ENCODE measurements at regions not wholly inside any gene's neighbourhood (a gene's known extent, or its start where the extent isn't known, plus 50 kb on each side); places are given as distances from the start of the nearest gene placed in this dataset.

- TF ChIP-seq, protein P1, sequence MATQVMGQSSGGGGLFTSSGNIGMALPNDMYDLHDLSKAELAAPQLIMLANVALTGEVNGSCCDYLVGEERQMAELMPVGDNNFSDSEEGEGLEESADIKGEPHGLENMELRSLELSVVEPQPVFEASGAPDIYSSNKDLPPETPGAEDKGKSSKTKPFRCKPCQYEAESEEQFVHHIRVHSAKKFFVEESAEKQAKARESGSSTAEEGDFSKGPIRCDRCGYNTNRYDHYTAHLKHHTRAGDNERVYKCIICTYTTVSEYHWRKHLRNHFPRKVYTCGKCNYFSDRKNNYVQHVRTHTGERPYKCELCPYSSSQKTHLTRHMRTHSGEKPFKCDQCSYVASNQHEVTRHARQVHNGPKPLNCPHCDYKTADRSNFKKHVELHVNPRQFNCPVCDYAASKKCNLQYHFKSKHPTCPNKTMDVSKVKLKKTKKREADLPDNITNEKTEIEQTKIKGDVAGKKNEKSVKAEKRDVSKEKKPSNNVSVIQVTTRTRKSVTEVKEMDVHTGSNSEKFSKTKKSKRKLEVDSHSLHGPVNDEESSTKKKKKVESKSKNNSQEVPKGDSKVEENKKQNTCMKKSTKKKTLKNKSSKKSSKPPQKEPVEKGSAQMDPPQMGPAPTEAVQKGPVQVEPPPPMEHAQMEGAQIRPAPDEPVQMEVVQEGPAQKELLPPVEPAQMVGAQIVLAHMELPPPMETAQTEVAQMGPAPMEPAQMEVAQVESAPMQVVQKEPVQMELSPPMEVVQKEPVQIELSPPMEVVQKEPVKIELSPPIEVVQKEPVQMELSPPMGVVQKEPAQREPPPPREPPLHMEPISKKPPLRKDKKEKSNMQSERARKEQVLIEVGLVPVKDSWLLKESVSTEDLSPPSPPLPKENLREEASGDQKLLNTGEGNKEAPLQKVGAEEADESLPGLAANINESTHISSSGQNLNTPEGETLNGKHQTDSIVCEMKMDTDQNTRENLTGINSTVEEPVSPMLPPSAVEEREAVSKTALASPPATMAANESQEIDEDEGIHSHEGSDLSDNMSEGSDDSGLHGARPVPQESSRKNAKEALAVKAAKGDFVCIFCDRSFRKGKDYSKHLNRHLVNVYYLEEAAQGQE (IDR thresholded peaks at IDR 0.05; ENCODE audit: low read depth): no peak
- no peak for TF ChIP-seq POLR2AphosphoS5 (IDR thresholded peaks at IDR 0.05; ENCODE audit: low read depth, low read length)
- TF ChIP-seq ATF3 (IDR thresholded peaks at IDR 0.05): no peak
- TF ChIP-seq ELF1 (IDR thresholded peaks at IDR 0.05; ENCODE audit: borderline replicate concordance, low read depth): no peak
Observed at GRCh38 chrX:98480606-98481005, 1596.9 kb downstream of the RPA4 start (continued).

- ATAC-seq (no peak), DNase-seq (ENCODE audit: low read depth, low spot score) (no peak)
- H3K4me2 ChIP-seq (ENCODE audit: low read length): no peak overlapping the region
- CTCF ChIA-PET: no interaction called here
- no peaks in the 10 kb centered on the region for H3K79me2 ChIP-seq (ENCODE audit: insufficient read depth, low read length)
- H3K9me2 ChIP-seq (ENCODE audit: insufficient read depth): no peaks in the 10 kb centered on the region
- no peaks in the 10 kb centered on the region for H3K9me3 ChIP-seq (ENCODE audit: control insufficient read depth in 1 of 2, insufficient read depth in 1 of 2, low read depth in 1 of 2, low read length in 2 of 2)
- H3K4me3 ChIP-seq (replicated peaks in 1 of 2; ENCODE audit: low read depth in 1 of 2, low read length in 2 of 2): no peak overlapping the region
- RAD21 ChIA-PET (ENCODE audit: low non-redundant PET in 1 of 2, low total read pairs in 2 of 2, uncharacterized antibody in 2 of 2, unreplicated experiment in 2 of 2): no interaction called here
- H3K4me1 ChIP-seq (ENCODE audit: control insufficient read depth in 1 of 2, insufficient read depth in 2 of 2, low read length in 2 of 2): no peaks in the 10 kb centered on the region
- no peak overlapping the region for H3K9ac ChIP-seq (ENCODE audit: low read length)
- no peak overlapping the region for H3K27ac ChIP-seq (ENCODE audit: low read depth, low read length)
- H4K20me1 ChIP-seq (ENCODE audit: insufficient read depth): no peaks in the 10 kb centered on the region
- BruUV-seq (replicated peaks): no TSS peak
- H3K36me3 ChIP-seq (ENCODE audit: control insufficient read depth in 1 of 2, insufficient read depth in 2 of 2, low read length in 2 of 2): no peaks in the 10 kb centered on the region
- H3K27me3 ChIP-seq (ENCODE audit: insufficient read depth, low read length): no peaks in the 10 kb centered on the region
- no peak overlapping the region for H2AFZ ChIP-seq (ENCODE audit: low read depth, low read length, poor library complexity, severe bottlenecking)
- intact Hi-C loops (cut with micrococcal nuclease): no loop called here
- no peak for TF ChIP-seq CEBPB (IDR thresholded peaks at IDR 0.05; ENCODE audit: low read depth)
- no peak for TF ChIP-seq ZFX (IDR thresholded peaks at IDR 0.05)
- POLR2A ChIA-PET: no interaction called here
Observed at GRCh38 chrX:98481636-98482035, 1597.9 kb downstream of the RPA4 start.

Measured in HCT116 (cell line).